ENCODE measurements at regions not wholly inside any gene's neighbourhood (a gene's known extent, or its start where the extent isn't known, plus 50 kb on each side); places are given as distances from the start of the nearest gene placed in this dataset.
"Not testable (repeated sequence)": the region's sequence is repeated elsewhere in the genome, so short reads cannot be mapped to it uniquely, and the experiment has no call there.

GRCh38 chr21:17397703-17398102, 115.1 kb upstream of the CXADR start:
- DNase-seq (ENCODE audit: low spot score): no peak

DNA sequence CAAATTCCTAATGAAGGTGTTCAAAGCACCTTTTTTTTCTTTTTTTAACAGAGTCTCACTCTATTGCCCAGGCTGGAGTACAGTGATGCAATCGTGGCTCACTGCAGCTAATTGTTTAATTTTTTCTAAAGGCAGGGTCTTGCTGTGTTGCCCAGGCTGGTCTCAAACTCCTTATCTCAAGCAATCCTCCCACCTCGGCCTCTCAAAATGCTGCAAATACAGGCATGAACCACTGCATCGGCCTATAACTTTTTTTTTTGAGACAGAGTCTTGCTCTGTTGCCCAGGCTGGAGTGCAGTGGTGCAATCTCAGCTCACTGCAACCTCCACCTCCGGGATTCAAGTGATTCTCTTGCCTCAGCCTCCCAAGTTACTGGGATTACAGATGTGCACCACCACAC, 113.9 kb upstream of the CXADR start:
- not testable (repeated sequence) for DNase-seq (ENCODE audit: low spot score)

DNA sequence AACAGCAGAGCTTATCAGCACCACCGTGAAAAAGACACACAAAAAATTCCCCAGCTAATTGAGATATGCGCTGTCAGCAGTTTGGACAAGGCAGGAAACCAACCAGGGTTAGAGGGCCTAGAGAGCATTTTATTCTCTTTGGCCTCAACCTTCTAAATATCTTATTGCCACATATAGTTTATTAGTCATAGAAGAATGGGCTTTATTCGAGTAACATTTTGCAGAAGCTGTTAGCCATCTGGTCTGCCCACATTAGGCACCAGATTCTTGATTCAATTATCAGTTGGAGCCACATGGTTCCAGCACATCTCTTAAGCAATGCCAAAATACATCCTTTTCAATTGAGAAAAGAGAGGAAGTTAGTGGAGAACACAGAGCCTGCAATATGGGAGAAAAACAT, 109.9 kb upstream of the CXADR start:
- peak; percentile 27 for DNase-seq (ENCODE audit: low spot score)

DNA sequence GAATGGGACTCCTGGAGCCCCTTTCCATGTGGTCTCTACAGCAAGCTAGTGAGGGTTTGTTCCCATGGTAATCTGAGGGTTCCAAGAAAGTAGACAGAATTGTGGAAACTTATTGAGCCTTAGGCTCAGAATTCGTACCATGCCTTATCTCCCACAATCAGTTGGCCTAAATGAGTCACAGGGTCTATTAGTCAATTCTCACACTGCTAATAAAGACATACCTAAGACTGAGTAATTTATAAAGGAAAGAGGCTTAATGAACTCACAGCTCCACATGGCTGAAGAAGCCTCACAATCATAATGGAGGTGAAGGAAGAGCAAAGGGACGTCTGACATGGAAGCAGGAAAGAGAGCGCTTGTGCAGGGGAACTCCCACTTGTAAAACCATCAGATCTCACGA, 106.6 kb upstream of the CXADR start:
- no peak for DNase-seq (ENCODE audit: low spot score)

GRCh38 chr21:17414766-17415165, 98.1 kb upstream of the CXADR start:
- DNase-seq (ENCODE audit: low spot score): no peak

- DNase-seq (ENCODE audit: low spot score): no peak
Measured at GRCh38 chr21:17416139-17416538, 96.7 kb upstream of the CXADR start.

- DNase-seq (ENCODE audit: low spot score): no peak
Measured at GRCh38 chr21:17422931-17423330, 89.9 kb upstream of the CXADR start.

- DNase-seq (ENCODE audit: low spot score): no peak
Measured at GRCh38 chr21:17427157-17427556, 85.7 kb upstream of the CXADR start.

DNA sequence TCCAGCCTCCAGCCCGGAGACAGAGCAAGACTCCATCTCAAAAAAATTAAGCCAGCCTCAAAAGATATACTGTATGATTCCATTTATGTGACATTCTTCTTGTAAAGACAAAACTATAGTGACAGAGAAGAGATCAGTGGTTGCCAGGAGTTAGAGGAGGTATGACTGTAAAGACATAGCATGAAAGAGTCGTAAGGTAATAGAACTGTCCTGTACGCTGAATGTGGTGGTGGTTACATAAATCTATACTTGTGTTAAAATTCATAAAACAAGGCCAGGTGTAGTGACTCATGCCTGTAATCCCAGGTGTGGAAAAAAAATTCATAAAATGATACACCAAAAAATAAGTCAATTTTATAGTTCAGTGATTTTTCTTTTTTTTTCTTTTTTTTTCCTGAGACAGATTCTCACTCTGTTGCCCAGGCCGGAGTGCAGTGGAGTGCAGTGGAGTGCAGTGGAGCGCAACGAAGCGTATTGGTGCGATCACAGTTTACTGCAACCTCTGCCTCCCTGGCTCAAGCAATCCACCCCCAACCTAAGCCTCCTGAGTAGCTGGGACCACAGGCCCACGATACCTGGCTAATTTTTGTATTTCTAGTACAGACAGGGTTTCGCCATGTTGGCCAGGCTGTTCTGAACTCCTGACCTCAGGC, 84.9 kb upstream of the CXADR start:
- no peak for DNase-seq (ENCODE audit: low spot score)

DNA sequence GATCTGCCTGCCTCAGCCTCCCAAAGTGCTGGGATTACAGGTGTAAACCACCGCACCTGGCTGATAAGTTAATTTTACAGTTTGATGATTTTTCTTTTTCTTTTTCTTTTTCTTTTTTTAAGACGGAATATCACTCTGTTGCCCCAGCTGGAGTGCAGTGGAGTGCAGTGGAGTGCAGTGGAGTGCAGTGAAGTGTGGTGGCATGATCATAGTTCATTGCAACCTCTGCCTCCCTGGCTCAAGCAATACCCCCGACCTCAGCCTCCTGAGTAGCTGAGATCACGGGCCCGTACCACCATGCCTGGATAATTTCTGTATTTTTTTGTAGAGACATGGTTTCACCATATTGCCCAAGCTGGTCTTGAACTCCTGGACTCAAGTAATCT, 84.4 kb upstream of the CXADR start:
- DNase-seq (ENCODE audit: low spot score): no peak

DNA sequence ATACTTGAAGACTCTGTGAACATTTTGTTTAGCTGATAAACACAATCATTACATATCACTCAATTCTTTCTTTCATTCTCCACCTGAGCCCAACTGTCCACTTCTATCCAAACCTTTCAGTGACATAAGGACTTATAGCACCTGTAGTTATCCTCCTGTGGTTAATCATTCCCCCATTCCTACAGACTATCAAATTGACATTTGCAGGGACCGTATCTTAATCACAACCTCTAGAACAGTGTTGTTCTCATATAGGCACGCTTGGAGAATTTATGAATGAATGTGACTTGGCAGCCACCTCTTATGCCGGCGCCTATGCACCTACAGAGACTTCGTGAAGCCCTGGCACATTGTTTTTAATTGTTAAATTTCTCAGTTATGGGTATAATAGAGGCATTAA, 83.9 kb upstream of the CXADR start:
- DNase-seq (ENCODE audit: low spot score): no peak

DNA sequence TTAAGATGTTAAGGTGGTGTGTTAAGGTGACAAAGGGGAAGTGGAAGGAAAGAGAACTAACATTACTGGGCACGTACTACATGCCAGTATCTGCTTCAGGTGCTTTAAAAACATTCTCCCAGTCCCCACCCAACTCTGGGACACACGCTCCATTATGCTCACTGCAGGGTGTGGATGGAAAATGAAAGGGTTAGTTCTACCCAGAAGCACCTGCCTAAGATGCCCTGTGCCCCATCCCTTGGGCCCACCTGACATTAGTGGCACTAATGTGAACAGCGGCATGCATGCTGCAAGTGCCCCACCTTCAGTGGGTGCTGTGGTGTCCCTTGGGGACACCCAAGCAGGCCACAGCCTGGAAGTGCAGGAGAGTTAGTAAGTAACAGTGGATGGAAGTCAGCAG, 82.9 kb upstream of the CXADR start:
- no peak for DNase-seq (ENCODE audit: low spot score)

DNA sequence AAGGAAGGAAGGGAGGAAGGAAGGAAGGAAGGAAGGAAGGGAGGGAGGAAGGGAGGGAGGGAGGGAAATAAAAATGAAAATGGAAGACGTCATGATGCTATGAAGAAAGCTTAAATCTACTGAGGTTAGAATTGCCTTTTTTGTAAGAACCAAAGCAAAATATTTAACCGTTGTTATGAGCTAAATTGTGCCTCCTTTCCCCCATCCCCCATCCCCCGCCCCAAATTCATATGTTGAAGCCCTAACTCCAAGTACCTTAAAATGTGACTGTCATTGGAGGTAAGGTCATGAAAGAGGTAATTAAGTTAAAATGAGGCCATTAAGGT, 80.1 kb upstream of the CXADR start:
- DNase-seq (ENCODE audit: low spot score): no peak

- DNase-seq (ENCODE audit: low spot score): no peak
Measured at GRCh38 chr21:17433730-17434129, 79.1 kb upstream of the CXADR start.

DNA sequence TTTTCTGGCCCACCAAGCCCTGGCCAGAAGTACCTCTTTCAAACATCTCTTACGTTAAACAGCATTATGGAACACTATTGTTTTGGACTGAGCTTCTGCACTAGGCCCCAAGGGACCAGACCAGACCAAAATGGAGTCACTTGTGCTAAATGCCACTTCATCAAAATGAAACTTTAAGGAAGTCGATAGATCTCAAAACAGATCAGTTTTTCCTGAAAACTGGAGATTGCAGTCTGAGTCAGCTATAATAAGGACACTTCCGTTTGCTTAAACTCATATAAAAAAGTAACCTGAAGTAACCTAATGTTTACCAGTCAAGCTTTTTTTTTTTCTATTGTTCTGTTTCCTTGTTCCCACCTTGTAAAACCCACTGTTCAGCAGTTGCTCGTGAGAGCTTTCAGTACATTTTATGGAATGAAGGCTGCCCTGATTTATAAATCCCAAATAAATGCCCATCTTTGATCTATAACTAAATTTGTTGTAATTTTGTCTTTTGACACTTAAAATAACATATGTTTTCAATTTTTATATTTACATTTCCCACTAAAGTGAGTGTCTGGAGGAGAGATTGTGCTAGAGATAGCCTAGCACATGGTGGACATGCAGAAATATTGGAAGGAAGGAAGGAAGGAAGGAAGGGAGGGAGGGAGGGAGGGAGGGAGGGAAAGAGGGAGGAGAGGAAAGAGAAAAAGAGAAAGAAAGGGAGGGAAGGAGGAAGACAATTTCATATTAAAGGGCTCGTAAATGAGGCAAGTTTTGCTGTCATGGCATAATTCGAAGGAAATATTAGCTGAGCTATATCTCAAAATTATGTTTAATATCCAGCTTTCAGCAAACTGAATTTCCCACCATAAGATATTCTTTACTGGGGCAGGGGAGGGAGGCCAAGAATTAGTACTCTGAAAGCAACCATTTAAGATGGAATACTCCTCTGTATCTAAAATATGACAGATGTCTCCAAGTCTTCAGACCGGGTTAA, 77.0 kb upstream of the CXADR start:
- DNase-seq (ENCODE audit: low spot score): no peak

DNA sequence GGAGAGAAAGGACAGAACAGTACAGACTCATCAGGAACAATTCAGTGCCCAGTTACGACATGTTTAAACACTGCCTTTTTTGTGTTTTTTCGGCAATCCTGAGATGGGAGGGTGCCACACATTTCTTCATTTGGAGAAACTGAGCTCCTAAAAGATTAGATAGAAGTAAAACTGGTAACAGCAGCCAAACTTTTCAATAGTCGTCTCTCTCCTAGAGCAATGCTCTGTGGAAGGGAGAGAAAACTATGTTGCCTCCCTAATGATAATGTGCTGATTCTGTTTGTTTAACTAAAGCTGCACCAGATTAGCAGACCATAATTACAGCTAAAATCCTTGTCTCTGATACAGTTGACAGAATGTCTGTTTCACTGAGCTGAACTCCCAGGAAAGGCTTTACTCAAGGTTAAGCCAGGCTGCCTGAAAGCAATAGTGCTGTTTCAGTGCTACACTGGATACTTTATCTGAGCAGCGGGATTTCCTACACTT, 76.2 kb upstream of the CXADR start:
- DNase-seq (ENCODE audit: low spot score): peak; percentile 40

GRCh38 chr21:17438635-17439034, 74.2 kb upstream of the CXADR start:
- DNase-seq (ENCODE audit: low spot score): no peak

DNA sequence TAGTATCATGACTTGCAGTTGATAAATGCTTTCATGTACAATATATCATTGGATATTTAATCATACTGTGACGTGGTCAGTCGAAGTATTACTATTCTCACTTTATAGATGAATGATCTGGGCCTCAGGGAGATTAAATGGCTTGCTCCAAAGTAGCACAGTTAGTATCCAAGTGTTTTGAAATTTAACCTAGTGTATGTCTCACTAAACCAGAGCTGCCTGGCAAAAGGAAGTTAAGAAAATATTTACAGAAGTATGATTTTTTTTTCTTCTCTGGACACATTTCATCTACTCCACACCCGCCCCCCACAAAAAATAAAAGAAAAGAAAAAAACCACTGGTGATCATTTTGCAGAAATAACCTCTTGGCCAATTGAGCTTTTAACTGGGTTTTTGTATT, 71.9 kb upstream of the CXADR start:
- no peak for DNase-seq (ENCODE audit: low spot score)

DNA sequence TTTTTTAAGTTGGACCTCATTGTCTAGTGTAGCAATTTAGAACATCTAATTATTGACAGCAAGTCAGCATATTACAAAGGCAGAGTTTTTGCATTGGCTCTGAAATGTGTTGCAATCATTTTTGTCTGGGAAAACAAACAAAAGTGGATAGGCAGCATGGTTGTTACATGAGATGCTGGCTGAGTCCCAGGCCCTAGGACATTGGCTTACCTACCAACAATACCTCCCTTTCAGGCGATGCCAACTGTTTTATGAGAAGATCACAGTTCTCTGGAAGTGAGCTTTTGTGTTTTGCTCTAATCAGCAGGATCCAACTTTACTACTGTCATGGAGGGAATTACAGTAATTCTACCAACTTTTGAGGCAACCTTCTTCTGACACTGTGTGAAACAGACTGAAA, 71.5 kb upstream of the CXADR start:
- DNase-seq (ENCODE audit: low spot score): no peak

DNA sequence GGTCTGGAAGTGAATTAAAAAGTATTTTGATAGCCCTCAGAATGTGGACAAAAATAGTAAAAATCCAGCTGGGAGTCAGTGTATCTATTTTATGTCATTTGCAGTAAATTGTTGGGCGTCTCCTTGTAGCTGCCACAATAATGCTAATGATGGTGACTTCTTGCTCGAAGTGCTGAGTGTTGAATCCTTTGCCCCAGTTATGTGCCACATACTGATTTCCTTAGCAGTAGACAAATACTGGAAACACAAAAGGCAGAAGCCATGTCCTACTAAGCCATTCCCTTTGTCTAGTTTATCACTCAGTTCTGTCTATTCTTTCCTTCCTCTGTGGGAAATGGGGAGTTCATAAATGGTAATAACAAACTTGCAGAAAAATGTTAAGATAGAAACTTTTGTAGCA, 70.7 kb upstream of the CXADR start:
- no peak for DNase-seq (ENCODE audit: low spot score)

GRCh38 chr21:17444828-17445227, 68.0 kb upstream of the CXADR start:
- no peak for DNase-seq (ENCODE audit: low spot score)

- DNase-seq (ENCODE audit: low spot score): no peak
Measured at GRCh38 chr21:17446737-17447136, 66.1 kb upstream of the CXADR start.

- no peak for DNase-seq (ENCODE audit: low spot score)
Measured at GRCh38 chr21:17449701-17450100, 63.1 kb upstream of the CXADR start.

All from cerebellar cortex (tissue), 1 donor.